ENCODE measurements at regions not wholly inside any gene's neighbourhood (a gene's known extent, or its start where the extent isn't known, plus 50 kb on each side); places are given as distances from the start of the nearest gene placed in this dataset.

DNA sequence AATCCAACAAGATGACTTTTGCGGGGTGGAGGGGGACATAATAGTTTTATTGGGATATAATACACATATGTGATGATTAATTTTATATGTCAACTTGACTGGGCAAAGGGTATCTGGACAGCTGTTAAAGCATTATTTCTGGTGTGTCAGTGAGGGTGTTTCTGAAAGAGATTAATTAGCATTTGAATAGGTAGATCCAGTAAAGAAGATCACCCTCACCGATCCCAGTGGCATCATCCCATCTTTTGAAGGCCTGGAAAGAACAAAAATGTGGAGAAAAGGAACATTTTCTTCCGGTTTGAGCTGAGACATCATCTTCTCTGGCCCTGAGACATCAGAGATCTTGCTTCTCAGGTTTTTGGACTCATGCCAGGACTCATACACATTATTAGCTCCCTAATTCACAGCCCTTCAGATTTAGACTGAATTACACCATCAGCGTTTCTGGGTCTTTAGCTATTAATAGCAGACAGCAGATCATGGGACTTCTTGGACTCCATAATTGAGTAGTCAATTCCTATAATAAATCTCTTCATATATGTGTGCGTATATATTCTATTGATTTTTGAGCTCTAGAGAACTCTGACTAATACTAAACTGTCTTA is 283.6 kb downstream of the PCNX1 start:
- peaks cover 0 to 2% of the 10 kb centered on the region in 2 experiments for H3K27me3 ChIP-seq (ENCODE audit: control insufficient read depth in 2 of 2, insufficient read depth in 2 of 2, low read length in 2 of 2)
- no peak overlapping the region for H3K4me3 ChIP-seq (replicated peaks in 1 of 3; ENCODE audit: insufficient read depth in 1 of 3, low read depth in 1 of 3, low read length in 3 of 3)
- no peaks in the 10 kb centered on the region for H4K20me1 ChIP-seq (replicated peaks; ENCODE audit: control insufficient read depth, extremely low read depth, insufficient read depth, low read length)
- no peak for DNase-seq (ENCODE audit: low read depth, low spot score)
- dilution Hi-C loops (cut with MboI; ENCODE audit: extremely low pct_ligation_motif_present, low sequenced_read_pairs), result no loop called here
- no peaks in the 10 kb centered on the region for H3K9me1 ChIP-seq (replicated peaks; ENCODE audit: control insufficient read depth, extremely low read depth, insufficient read depth, low read length)
- no peak overlapping the region for H3K9ac ChIP-seq (replicated peaks; ENCODE audit: extremely low read depth, insufficient read depth, low read length)
- H3K36me3 ChIP-seq (ENCODE audit: control insufficient read depth in 2 of 2, extremely low read depth in 1 of 2, insufficient read depth in 2 of 2, low read length in 2 of 2), result no peaks in the 10 kb centered on the region
- H3K79me2 ChIP-seq (ENCODE audit: control insufficient read depth, insufficient read depth, low read length), result no peaks in the 10 kb centered on the region
- no TSS peak for BruUV-seq (replicated peaks)
- H3K27ac ChIP-seq (ENCODE audit: insufficient read depth, low read depth, low read length), result no peak overlapping the region
- H3K4me2 ChIP-seq (ENCODE audit: insufficient read depth, low read length), result no peak overlapping the region
- intact Hi-C loops (cut with micrococcal nuclease), result no loop called here
- POLR2A ChIA-PET, result no interaction called here
- H3K9me3 ChIP-seq (replicated peaks; ENCODE audit: control insufficient read depth, insufficient read depth, low read length), result no peaks in the 10 kb centered on the region
- no peak overlapping the region for H2AFZ ChIP-seq (ENCODE audit: low read depth, low read length)
- CTCF ChIA-PET, result interaction anchor here (0.8 to 1.0 kb wide), 2 partner anchors 9 to 562 kb away, joined by 3 read pairs; no protein-coding TSS in a partner anchor
- FAIRE-seq, result no peak
- H3K4me1 ChIP-seq (ENCODE audit: control insufficient read depth, extremely low read depth, insufficient read depth, low read length), result peaks cover 11% of the 10 kb centered on the region
- TF ChIP-seq JUN (IDR thresholded peaks at IDR 0.05; ENCODE audit: borderline replicate concordance, insufficient read depth, insufficient read length, low read depth) (no peak), MYC (IDR thresholded peaks at IDR 0.05; ENCODE audit: low read depth, low read length) (no peak), EZH2 (IDR thresholded peaks at IDR 0.05; ENCODE audit: borderline replicate concordance, low read depth, low read length, severe bottlenecking) (no peak), GATA2 (IDR thresholded peaks at IDR 0.05; ENCODE audit: insufficient read depth, insufficient read length, low read depth, low read length) (no peak), POLR2A (IDR thresholded peaks at IDR 0.05; ENCODE audit: low read depth, low read length) (no peak), FOS (IDR thresholded peaks at IDR 0.05; ENCODE audit: borderline replicate concordance, insufficient read depth, low read length) (no peak), POLR2AphosphoS5 (IDR thresholded peaks at IDR 0.05; ENCODE audit: insufficient read depth, low read depth, low read length) (no peak)
- TF ChIP-seq, protein P1, sequence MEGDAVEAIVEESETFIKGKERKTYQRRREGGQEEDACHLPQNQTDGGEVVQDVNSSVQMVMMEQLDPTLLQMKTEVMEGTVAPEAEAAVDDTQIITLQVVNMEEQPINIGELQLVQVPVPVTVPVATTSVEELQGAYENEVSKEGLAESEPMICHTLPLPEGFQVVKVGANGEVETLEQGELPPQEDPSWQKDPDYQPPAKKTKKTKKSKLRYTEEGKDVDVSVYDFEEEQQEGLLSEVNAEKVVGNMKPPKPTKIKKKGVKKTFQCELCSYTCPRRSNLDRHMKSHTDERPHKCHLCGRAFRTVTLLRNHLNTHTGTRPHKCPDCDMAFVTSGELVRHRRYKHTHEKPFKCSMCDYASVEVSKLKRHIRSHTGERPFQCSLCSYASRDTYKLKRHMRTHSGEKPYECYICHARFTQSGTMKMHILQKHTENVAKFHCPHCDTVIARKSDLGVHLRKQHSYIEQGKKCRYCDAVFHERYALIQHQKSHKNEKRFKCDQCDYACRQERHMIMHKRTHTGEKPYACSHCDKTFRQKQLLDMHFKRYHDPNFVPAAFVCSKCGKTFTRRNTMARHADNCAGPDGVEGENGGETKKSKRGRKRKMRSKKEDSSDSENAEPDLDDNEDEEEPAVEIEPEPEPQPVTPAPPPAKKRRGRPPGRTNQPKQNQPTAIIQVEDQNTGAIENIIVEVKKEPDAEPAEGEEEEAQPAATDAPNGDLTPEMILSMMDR (IDR thresholded peaks at IDR 0.05; ENCODE audit: extremely low read depth in 1 of 2, insufficient read depth in 1 of 2, low read depth in 1 of 2, low read length in 2 of 2), result no peak
- TF ChIP-seq, protein P2, sequence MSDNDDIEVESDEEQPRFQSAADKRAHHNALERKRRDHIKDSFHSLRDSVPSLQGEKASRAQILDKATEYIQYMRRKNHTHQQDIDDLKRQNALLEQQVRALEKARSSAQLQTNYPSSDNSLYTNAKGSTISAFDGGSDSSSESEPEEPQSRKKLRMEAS (IDR thresholded peaks at IDR 0.05; ENCODE audit: insufficient read depth, insufficient read length), result no peak
